ENCODE measurements at regions not wholly inside any gene's neighbourhood (a gene's known extent, or its start where the extent isn't known, plus 50 kb on each side); places are given as distances from the start of the nearest gene placed in this dataset.

GRCh38 chr4:151908201-151908600 is 147.4 kb upstream of the GATB start:
- no peak for DNase-seq (ENCODE audit: low read depth in 1 of 2, low spot score in 1 of 2)

GRCh38 chr4:151906438-151906837 is 145.6 kb upstream of the GATB start:
- DNase-seq (ENCODE audit: low read depth in 1 of 2, low spot score in 1 of 2) = no peak

GRCh38 chr4:151905197-151905596 is 144.4 kb upstream of the GATB start:
- DNase-seq (ENCODE audit: low read depth in 1 of 2, low spot score in 1 of 2) = no peak

- no peak for DNase-seq (ENCODE audit: low read depth in 1 of 2, low spot score in 1 of 2)
These were observed 140.8 kb upstream of the GATB start for GRCh38 chr4:151901631-151902030.

- no peak for DNase-seq (ENCODE audit: low read depth in 1 of 2, low spot score in 1 of 2)
These were observed 136.1 kb upstream of the GATB start for GRCh38 chr4:151896880-151897279.

GRCh38 chr4:151895671-151896070 is 134.9 kb upstream of the GATB start:
- no peak for DNase-seq (ENCODE audit: low read depth in 1 of 2, low spot score in 1 of 2)

GRCh38 chr4:151894246-151894645 is 133.4 kb upstream of the GATB start:
- no peak for DNase-seq (ENCODE audit: low read depth in 1 of 2, low spot score in 1 of 2)

GRCh38 chr4:151888367-151888866 is 127.6 kb upstream of the GATB start:
- no peak for DNase-seq (ENCODE audit: low read depth in 1 of 2, low spot score in 1 of 2)

GRCh38 chr4:151887816-151888180 is 127.0 kb upstream of the GATB start:
- DNase-seq (ENCODE audit: low read depth in 1 of 2, low spot score in 1 of 2) = no peak

GRCh38 chr4:151887031-151887815 is 126.4 kb upstream of the GATB start:
- no peak for DNase-seq (ENCODE audit: low read depth in 1 of 2, low spot score in 1 of 2)

- DNase-seq (ENCODE audit: low read depth in 1 of 2, low spot score in 1 of 2) = no peak
These were observed 124.3 kb upstream of the GATB start for GRCh38 chr4:151885123-151885522.

- DNase-seq (ENCODE audit: low read depth in 1 of 2, low spot score in 1 of 2) = no peak
These were observed 122.9 kb upstream of the GATB start for GRCh38 chr4:151883747-151884146.

- no peak for DNase-seq (ENCODE audit: low read depth in 1 of 2, low spot score in 1 of 2)
These were observed 121.4 kb upstream of the GATB start for GRCh38 chr4:151882072-151882803.

GRCh38 chr4:151879705-151880445 is 119.1 kb upstream of the GATB start:
- DNase-seq (ENCODE audit: low read depth in 1 of 2, low spot score in 1 of 2) = no peak

GRCh38 chr4:151876381-151876988 is 115.7 kb upstream of the GATB start:
- no peak for DNase-seq (ENCODE audit: low read depth in 1 of 2, low spot score in 1 of 2)

GRCh38 chr4:151874328-151874727 is 113.5 kb upstream of the GATB start:
- DNase-seq (ENCODE audit: low read depth in 1 of 2, low spot score in 1 of 2) = no peak

GRCh38 chr4:151866592-151866918 is 105.7 kb upstream of the GATB start:
- DNase-seq (ENCODE audit: low read depth in 1 of 2, low spot score in 1 of 2) = no peak

- DNase-seq (ENCODE audit: low read depth in 1 of 2, low spot score in 1 of 2) = no peak
These were observed 105.2 kb upstream of the GATB start for GRCh38 chr4:151865744-151866591.

GRCh38 chr4:151865312-151865711 is 104.5 kb upstream of the GATB start:
- DNase-seq (ENCODE audit: low read depth in 1 of 2, low spot score in 1 of 2) = no peak

- DNase-seq (ENCODE audit: low read depth in 1 of 2, low spot score in 1 of 2) = no peak
These were observed 103.3 kb upstream of the GATB start for GRCh38 chr4:151864068-151864467.

- no peak for DNase-seq (ENCODE audit: low read depth in 1 of 2, low spot score in 1 of 2)
These were observed 102.0 kb upstream of the GATB start for GRCh38 chr4:151862766-151863165.
